Lower leg skin (tissue), 3 donors: ENCODE measurements at regions not wholly inside any gene's neighbourhood (a gene's known extent, or its start where the extent isn't known, plus 50 kb on each side); places are given as distances from the start of the nearest gene placed in this dataset.

Experiments used
- POLR2A ChIP-seq, 2 donors: fragments of 450-650 bp; IDR thresholded peaks; one replicate each; pipeline ENCODE4 v1.6.1; 2016 to 2017; ENCODE audit warnings: antibody characterized with exemption in 2 of 2, mild to moderate bottlenecking in 1 of 2, moderate library complexity in 1 of 2
- TF ChIP-seq, protein P1 (sequence below), 3 donors: fragments of 450-650 bp; IDR thresholded peaks; one replicate each; pipeline ENCODE4 v1.5.1; 2016; ENCODE audit warnings: antibody characterized with exemption in 3 of 3, mild to moderate bottlenecking in 3 of 3, moderate library complexity in 2 of 3

GRCh38 chr4:120228086-120228485 lies 161.4 kb upstream of the MAD2L1 start:
- TF ChIP-seq POLR2A (IDR thresholded peaks at IDR 0.05) = no peak
- TF ChIP-seq, protein P1, sequence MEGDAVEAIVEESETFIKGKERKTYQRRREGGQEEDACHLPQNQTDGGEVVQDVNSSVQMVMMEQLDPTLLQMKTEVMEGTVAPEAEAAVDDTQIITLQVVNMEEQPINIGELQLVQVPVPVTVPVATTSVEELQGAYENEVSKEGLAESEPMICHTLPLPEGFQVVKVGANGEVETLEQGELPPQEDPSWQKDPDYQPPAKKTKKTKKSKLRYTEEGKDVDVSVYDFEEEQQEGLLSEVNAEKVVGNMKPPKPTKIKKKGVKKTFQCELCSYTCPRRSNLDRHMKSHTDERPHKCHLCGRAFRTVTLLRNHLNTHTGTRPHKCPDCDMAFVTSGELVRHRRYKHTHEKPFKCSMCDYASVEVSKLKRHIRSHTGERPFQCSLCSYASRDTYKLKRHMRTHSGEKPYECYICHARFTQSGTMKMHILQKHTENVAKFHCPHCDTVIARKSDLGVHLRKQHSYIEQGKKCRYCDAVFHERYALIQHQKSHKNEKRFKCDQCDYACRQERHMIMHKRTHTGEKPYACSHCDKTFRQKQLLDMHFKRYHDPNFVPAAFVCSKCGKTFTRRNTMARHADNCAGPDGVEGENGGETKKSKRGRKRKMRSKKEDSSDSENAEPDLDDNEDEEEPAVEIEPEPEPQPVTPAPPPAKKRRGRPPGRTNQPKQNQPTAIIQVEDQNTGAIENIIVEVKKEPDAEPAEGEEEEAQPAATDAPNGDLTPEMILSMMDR (IDR thresholded peaks at IDR 0.05) = no peak
